BJ (cell line): ENCODE measurements at regions not wholly inside any gene's neighbourhood (a gene's known extent, or its start where the extent isn't known, plus 50 kb on each side); places are given as distances from the start of the nearest gene placed in this dataset.

Experiments used
- CTCF ChIA-PET: fragments of 350-600 bp; formaldehyde crosslinking; extraction: SDS; loops from one replicate; lab custom pipeline; 2021; ENCODE audit warnings: antibody characterized with exemption, inconsistent platforms; lab: Yijun Ruan, JAX
- POLR2A ChIA-PET: fragments of 300-600 bp; sonication (Branson Sonifier 250); formaldehyde crosslinking; extraction: SDS; loops from one replicate; lab custom pipeline; 2021; ENCODE audit warnings: antibody characterized with exemption; lab: Charles Lee
- DNase-seq: peaks from one replicate; pipeline ENCODE4 v3.0.0-alpha.2; 2011; ENCODE audit warnings: low read depth
- H3K27me3 ChIP-seq: 2 replicates; pipeline ENCODE4 v1.6.0; 2011; ENCODE audit warnings: low read length; ENCODE audit not compliant: control insufficient read depth, insufficient read depth
- H3K36me3 ChIP-seq: 2 replicates; pipeline ENCODE4 v1.5.1; 2011; ENCODE audit warnings: low read length; ENCODE audit not compliant: control insufficient read depth, insufficient read depth
- H3K4me3 ChIP-seq: 2 replicates; pipeline ENCODE4 v1.5.1; 2011; ENCODE audit warnings: low read depth, mild to moderate bottlenecking, control low read depth, low read length
- TF ChIP-seq, protein P1 (sequence below): IDR thresholded peaks from 2 replicates; pipeline ENCODE4 v1.5.1; 2011; ENCODE audit warnings: low read depth, mild to moderate bottlenecking, control low read depth, inconsistent platforms, low read length, moderate library complexity; ENCODE audit not compliant: insufficient read depth

DNA sequence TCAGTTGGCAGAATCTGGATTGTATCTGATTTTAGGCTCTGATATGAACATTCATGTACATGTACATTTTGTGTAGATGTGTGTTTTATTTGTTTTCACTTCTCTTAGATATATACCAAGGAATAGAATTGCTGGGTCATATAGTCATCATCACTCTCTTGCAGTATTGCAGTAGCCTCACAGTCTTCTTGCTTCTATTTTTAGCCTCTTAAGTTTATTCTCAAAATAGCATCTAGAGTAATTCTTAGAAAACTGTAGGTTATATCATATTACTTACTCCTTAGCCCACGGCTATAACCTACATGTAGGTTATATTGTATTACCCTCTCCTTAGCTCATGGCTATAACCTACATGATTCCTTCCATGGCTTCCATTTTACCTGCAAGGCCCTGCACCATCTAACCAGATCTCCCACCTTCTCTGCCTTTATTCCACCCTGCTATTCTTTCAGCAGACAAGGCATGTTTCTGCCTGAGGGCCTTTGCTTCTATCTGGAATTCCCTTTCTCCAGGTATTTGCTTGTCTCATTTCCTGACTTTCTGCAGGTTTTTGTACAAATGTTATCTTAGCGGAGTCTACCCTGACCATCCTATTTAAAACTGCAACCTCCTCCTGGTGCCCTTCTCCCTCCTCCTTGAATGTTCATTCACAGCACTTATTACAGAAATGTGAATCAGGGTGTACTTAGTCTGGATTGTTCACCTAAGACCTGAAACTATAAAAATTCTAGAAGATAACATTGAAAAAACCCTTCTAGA lies 109.0 kb upstream of the ETV3 start:
- TF ChIP-seq, protein P1, sequence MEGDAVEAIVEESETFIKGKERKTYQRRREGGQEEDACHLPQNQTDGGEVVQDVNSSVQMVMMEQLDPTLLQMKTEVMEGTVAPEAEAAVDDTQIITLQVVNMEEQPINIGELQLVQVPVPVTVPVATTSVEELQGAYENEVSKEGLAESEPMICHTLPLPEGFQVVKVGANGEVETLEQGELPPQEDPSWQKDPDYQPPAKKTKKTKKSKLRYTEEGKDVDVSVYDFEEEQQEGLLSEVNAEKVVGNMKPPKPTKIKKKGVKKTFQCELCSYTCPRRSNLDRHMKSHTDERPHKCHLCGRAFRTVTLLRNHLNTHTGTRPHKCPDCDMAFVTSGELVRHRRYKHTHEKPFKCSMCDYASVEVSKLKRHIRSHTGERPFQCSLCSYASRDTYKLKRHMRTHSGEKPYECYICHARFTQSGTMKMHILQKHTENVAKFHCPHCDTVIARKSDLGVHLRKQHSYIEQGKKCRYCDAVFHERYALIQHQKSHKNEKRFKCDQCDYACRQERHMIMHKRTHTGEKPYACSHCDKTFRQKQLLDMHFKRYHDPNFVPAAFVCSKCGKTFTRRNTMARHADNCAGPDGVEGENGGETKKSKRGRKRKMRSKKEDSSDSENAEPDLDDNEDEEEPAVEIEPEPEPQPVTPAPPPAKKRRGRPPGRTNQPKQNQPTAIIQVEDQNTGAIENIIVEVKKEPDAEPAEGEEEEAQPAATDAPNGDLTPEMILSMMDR, result no peak
- ChIA-PET CTCF (no interaction called here), POLR2A (no interaction called here)
- Histone ChIP-seq H3K27me3 (no peaks in the 10 kb centered on the region), H3K36me3 (no peaks in the 10 kb centered on the region), H3K4me3 (no peak overlapping the region)
- no peak for DNase-seq

DNA sequence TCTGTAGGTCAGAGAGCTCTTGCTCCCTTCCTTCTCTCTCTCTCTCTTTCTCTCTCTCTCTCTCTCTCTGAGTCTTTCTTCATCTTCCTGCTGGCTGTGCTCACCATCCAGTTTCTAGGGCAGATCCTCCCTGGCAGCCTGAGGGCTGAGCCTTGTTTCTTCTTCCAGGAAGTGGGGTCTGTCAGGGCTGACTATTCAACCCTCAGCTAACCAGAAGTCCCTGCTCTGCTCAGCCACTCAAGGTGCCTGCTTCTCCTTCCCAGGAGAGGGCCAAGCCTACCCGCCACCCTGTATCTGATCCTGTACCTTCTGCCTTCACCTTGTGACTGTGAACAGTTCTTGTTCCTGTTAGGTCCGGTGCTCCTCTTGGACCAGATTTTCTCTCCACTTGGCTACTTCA lies 107.6 kb upstream of the ETV3 start:
- TF ChIP-seq, protein P1, result no peak
- POLR2A ChIA-PET, result no interaction called here
- DNase-seq, result no peak
- no peaks in the 10 kb centered on the region for H3K27me3 ChIP-seq
- no peaks in the 10 kb centered on the region for H3K36me3 ChIP-seq
- CTCF ChIA-PET, result no interaction called here
- no peak overlapping the region for H3K4me3 ChIP-seq

DNA sequence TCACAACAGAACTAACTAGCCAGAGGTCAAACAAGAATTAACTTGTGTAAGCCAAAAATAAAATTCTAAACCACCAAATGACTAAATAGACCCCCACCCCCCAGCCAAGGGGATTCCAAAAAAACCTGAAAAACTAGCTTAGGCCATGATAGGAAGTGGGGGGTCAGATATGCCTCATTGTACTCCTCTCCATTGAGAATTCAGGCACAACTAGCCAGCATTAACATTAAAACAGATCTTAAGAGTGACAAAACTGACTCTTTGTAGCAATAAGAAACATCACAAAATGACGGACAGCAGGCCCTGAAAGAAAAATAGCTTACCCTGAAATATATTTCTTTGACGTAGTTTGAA lies 103.0 kb upstream of the ETV3 start:
- no peaks in the 10 kb centered on the region; the same call in 1 of the 2 replicates for H3K27me3 ChIP-seq
- H3K4me3 ChIP-seq, result no peak overlapping the region
- POLR2A ChIA-PET, result no interaction called here
- TF ChIP-seq, protein P1, result no peak
- DNase-seq, result no peak
- CTCF ChIA-PET, result no interaction called here
- no peaks in the 10 kb centered on the region for H3K36me3 ChIP-seq

GRCh38 chr1:157240495-157241184 lies 102.4 kb upstream of the ETV3 start:
- TF ChIP-seq, protein P1, result no peak
- DNase-seq, result no peak
- ChIA-PET POLR2A (no interaction called here), CTCF (no interaction called here)
- H3K36me3 ChIP-seq, result no peaks in the 10 kb centered on the region
- H3K4me3 ChIP-seq, result no peak overlapping the region
- H3K27me3 ChIP-seq, result no peaks in the 10 kb centered on the region; the same call in 1 of the 2 replicates

DNA sequence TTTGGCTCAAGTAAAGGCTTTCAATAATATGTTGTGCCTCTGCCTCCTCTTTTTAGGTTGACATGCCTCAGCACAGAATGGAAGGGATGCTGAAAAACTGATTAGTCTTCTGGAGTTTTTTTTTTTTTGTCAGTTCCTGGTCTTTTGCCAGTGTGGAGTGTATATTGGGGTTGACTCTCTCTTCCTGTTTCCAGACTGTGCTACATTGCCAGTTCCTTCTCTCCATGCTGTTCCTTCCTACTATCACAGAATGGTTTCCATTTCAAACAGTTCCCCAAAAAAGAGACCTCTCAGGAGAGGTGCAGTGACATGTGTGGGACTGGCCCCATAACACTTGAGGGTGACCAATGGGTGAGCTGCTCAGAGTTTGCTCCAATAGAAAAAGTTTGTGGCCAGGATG lies 101.7 kb upstream of the ETV3 start:
- no peak for DNase-seq
- CTCF ChIA-PET, result no interaction called here
- no peak overlapping the region for H3K4me3 ChIP-seq
- POLR2A ChIA-PET, result no interaction called here
- no peaks in the 10 kb centered on the region; the same call in 1 of the 2 replicates for H3K27me3 ChIP-seq
- H3K36me3 ChIP-seq, result no peaks in the 10 kb centered on the region
- TF ChIP-seq, protein P1, result no peak
